Cardiac fibroblast (primary cell): ENCODE measurements at regions not wholly inside any gene's neighbourhood (a gene's known extent, or its start where the extent isn't known, plus 50 kb on each side); places are given as distances from the start of the nearest gene placed in this dataset.

Experiments used
- DNase-seq, 2 donors: peaks; one replicate each; pipeline versions ENCODE4 v3.0.0 to v3.0.0-alpha.2; 2010; ENCODE audit warnings: low read depth in 2 of 2
- H3K4me3 ChIP-seq, 2 donors: replicated peaks in 1 of 2; 1 replicate in 1 of 2; 2 replicates in 1 of 2; pipeline ENCODE4 v1.5.1; 2011; ENCODE audit warnings: low read depth in 2 of 2, low read length in 2 of 2, mild to moderate bottlenecking in 2 of 2, moderate library complexity in 1 of 2
- TF ChIP-seq, protein P1 (sequence below): IDR thresholded peaks from one replicate; pipeline ENCODE4 v1.5.1; 2011; ENCODE audit warnings: low read depth, mild to moderate bottlenecking, low read length, inconsistent platforms

DNA sequence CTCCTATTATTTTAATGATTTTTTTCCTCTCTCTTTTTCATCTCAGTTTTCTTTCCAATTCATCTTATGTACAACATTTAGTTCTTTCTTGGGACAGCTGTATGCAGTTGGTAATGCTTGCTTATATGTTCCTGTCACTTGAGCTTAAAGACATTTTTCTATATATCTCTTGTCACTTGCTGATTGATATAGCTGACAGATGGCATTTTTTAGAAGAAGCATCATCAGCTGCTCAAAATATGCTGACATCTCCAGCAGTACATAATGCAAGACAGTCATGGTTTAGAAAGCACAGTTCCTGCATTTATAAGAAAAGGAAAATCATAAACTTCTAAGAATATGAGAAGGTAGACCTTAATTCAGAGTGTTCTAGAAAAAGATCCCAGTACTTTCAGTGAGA, 56.5 kb downstream of the DCAF8L1 start:
- TF ChIP-seq, protein P1, sequence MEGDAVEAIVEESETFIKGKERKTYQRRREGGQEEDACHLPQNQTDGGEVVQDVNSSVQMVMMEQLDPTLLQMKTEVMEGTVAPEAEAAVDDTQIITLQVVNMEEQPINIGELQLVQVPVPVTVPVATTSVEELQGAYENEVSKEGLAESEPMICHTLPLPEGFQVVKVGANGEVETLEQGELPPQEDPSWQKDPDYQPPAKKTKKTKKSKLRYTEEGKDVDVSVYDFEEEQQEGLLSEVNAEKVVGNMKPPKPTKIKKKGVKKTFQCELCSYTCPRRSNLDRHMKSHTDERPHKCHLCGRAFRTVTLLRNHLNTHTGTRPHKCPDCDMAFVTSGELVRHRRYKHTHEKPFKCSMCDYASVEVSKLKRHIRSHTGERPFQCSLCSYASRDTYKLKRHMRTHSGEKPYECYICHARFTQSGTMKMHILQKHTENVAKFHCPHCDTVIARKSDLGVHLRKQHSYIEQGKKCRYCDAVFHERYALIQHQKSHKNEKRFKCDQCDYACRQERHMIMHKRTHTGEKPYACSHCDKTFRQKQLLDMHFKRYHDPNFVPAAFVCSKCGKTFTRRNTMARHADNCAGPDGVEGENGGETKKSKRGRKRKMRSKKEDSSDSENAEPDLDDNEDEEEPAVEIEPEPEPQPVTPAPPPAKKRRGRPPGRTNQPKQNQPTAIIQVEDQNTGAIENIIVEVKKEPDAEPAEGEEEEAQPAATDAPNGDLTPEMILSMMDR, result no peak
- H3K4me3 ChIP-seq, result no peak overlapping the region
- DNase-seq, result no peak

DNA sequence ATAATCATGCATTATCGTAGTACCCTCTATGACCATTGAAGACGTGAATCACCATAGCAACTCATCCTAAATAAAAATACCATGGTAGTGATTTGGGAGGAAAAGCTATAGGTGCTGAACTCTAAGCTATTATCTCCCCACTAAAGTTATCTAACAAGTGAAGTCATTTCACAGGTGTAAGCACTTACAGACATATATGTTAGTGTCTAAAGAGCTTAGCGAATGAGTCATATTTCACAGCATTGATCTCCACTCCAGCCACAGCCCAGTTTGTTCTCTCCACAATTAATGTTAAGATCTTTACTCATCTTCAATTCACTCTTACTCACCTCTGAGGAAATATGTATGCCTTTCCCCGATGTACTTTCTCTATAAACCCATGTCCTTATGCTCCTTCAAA, 57.0 kb downstream of the DCAF8L1 start:
- DNase-seq, result peak in 1 of 2 donors; percentile 1
- TF ChIP-seq, protein P1, result no peak
- no peak overlapping the region for H3K4me3 ChIP-seq

DNA sequence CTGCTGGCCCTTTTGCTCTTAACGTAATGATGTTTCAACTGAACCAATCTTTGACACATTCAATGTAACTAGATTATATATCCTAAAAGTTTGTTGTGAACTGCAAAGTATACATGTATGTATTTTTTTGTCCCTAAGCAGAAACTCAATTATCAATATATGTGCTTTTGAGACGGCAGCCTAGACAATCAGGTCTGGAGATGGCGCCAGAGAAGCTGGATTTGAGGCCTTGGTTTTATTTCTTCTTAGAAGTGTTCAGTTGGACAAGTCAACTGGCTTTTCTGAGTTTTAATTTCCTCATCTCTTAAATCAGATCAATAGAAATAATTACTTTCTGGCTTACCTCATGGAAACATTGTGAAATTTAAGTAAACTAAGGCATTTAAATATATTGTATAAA, 62.5 kb downstream of the DCAF8L1 start:
- H3K4me3 ChIP-seq, result no peak overlapping the region
- TF ChIP-seq, protein P1, result peak; percentile 33
- peak; percentile 35 to 45 for DNase-seq

DNA sequence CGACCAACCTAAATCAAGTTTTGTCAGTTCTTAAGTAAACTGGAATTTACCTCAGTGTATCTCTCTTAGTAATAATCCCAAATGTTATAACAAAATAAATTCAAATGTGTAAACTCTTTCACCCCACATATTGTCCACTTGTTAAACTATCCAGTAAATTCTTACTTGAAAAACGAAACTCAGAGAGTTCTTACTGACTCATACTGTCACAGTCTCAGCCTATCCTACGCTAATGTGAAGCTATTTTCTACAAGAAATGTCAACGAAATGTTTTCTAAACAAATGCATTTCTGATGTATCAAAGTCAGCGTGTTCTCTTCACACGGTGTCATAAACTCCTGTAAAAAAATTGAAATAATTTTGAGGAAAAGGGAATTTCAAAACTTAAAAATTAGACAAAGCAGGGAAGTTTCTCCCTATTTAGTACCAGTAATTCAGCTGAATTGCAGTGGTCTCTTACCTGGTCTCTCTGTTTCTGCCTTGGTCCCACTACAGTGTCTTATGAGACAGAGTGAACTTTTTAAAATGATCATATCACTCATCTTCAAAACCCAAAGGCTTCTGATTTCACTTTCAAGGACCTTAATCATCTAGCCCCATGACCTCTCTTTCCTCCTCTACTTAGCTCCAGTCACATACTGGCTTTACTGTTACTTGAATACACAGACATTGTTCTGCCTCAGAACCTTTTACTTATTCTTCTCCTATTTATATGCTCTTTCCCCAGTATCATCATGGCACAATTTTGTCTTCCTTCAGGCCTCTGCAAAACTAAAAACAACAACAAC, 63.3 kb downstream of the DCAF8L1 start:
- H3K4me3 ChIP-seq, result no peak overlapping the region
- TF ChIP-seq, protein P1, result no peak
- DNase-seq, result no peak

DNA sequence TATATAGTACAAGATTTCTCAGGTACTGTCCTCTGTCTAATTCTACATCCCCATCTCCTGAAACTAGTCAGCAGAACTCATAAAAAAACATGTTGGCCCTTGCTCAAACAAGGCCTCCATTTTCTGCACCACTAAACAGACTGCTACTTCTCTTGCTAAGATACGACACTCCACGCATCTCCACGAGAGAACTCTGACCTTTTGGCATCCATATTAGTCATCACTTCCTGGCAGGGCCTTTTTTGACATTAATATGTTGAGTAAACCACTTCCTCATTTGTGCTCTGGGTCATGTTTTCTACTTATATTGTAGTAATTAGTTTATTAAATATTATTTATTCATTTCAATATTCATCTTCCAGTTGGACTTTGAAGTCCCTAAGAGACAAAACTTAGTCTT, 65.6 kb downstream of the DCAF8L1 start:
- DNase-seq, result peak; percentile 32 to 38
- TF ChIP-seq, protein P1, result no peak
- H3K4me3 ChIP-seq, result no peak overlapping the region

DNA sequence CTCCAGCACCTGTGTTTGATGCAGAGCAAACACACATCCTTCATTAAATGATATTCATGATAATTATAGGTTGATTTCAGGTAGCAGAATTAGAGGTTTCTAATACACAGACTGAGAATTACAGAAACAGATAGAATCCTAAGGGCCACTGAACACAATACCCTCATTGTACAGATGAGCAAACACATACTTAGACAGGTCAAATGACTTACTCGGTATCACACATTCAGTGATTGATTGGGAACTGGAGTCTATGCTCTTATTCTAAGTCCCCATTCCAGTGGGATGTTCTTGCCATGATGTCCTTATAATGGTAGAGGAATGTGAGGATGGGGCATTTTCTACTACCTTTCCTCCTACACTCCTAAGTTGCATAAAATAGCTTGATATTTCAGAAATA, 70.8 kb downstream of the DCAF8L1 start:
- DNase-seq, result no peak
- TF ChIP-seq, protein P1, result no peak
- H3K4me3 ChIP-seq, result no peak overlapping the region

DNA sequence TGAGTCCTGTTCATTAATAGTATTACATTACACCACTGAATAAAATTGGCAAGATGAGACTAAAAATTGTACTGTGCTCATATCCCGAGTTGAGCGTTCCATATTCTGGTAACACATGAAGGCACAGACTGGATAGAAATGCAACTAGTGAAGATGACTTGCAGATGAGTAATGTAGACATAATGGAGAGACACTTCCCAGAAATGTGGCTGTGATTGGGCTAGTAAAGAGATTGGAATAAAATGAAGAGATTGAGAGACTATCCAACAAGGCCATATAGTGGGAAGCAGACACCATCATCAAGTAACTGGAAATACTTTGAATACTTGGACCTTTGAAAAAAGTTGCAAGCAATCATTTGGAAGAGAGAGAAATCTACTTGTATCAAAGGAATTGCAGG, 77.3 kb downstream of the DCAF8L1 start:
- TF ChIP-seq, protein P1, result no peak
- no peak overlapping the region for H3K4me3 ChIP-seq
- no peak for DNase-seq
